Keratinocyte (primary cell): ENCODE measurements at regions not wholly inside any gene's neighbourhood (a gene's known extent, or its start where the extent isn't known, plus 50 kb on each side); places are given as distances from the start of the nearest gene placed in this dataset.

Source experiments
- DNase-seq: peaks from one replicate; pipeline ENCODE4 v3.0.0-alpha.2; 2011; ENCODE audit warnings: low read depth, missing footprints, low spot score
- FAIRE-seq: peaks from 2 replicates; lab custom pipeline; 2011; peaks lifted over from hg19 to GRCh38; lab: Jason Lieb, UNC
- H2AFZ ChIP-seq: 2 replicates; pipeline ENCODE4 v1.6.0; 2012; ENCODE audit warnings: low read length, control low read depth, inconsistent platforms; ENCODE audit not compliant: control insufficient read depth
- H3K27ac ChIP-seq: 2 replicates; pipeline ENCODE4 v1.5.1; 2011; ENCODE audit warnings: low read length; ENCODE audit not compliant: control insufficient read depth, insufficient read depth
- H3K27me3 ChIP-seq: 3 replicates; pipeline ENCODE4 v1.6.0; 2011; ENCODE audit warnings: low read length; ENCODE audit not compliant: control insufficient read depth, insufficient read depth; ENCODE audit errors: extremely low read depth
- H3K36me3 ChIP-seq, 2 experiments: 2 replicates in 1 of 2; 3 replicates in 1 of 2; pipeline ENCODE4 v1.5.1; 2011; ENCODE audit warnings: low read length in 2 of 2, mild to moderate bottlenecking in 1 of 2; ENCODE audit not compliant: control insufficient read depth in 2 of 2, insufficient read depth in 2 of 2; ENCODE audit errors: extremely low read depth in 1 of 2
- H3K4me1 ChIP-seq: 3 replicates; pipeline ENCODE4 v1.5.1; 2011; ENCODE audit warnings: low read length; ENCODE audit not compliant: control insufficient read depth, insufficient read depth; ENCODE audit errors: extremely low read depth
- H3K4me2 ChIP-seq: 3 replicates; pipeline ENCODE4 v1.6.0; 2011; ENCODE audit warnings: low read depth, low read length; ENCODE audit not compliant: control insufficient read depth, insufficient read depth; ENCODE audit errors: extremely low read depth
- H3K4me3 ChIP-seq, 3 experiments: fragments of 200-600 bp in 1 of 3; sonication (generic) in 1 of 3; 2 replicates in 2 of 3; 3 replicates in 1 of 3; pipeline ENCODE4 v1.5.1; 2011 to 2016; ENCODE audit warnings: low read length in 3 of 3, mild to moderate bottlenecking in 3 of 3, control low read depth in 2 of 3, inconsistent platforms in 1 of 3, low read depth in 1 of 3, mixed read lengths in 1 of 3, mixed run types in 1 of 3, moderate library complexity in 1 of 3; ENCODE audit not compliant: control insufficient read depth in 2 of 3, insufficient read depth in 2 of 3; ENCODE audit errors: extremely low read depth in 1 of 3
- H3K79me2 ChIP-seq: 2 replicates; pipeline ENCODE4 v1.6.0; 2012; ENCODE audit warnings: low read length; ENCODE audit not compliant: control insufficient read depth, insufficient read depth
- H3K9ac ChIP-seq: 3 replicates; pipeline ENCODE4 v1.6.0; 2011; ENCODE audit warnings: low read length; ENCODE audit not compliant: control insufficient read depth, insufficient read depth; ENCODE audit errors: extremely low read depth
- H3K9me1 ChIP-seq: 3 replicates; pipeline ENCODE4 v1.6.0; 2011; ENCODE audit warnings: low read length; ENCODE audit not compliant: control insufficient read depth, insufficient read depth; ENCODE audit errors: extremely low read depth
- H3K9me3 ChIP-seq: 2 replicates; pipeline ENCODE4 v1.5.1; 2012; ENCODE audit warnings: low read depth, low read length; ENCODE audit not compliant: control insufficient read depth
- H4K20me1 ChIP-seq: 3 replicates; pipeline ENCODE4 v1.6.0; 2011; ENCODE audit warnings: low read length; ENCODE audit not compliant: control insufficient read depth, insufficient read depth; ENCODE audit errors: extremely low read depth
- EZH2 ChIP-seq: IDR thresholded peaks from one replicate; pipeline ENCODE4 v1.6.1; 2012; ENCODE audit warnings: inconsistent platforms, mild to moderate bottlenecking, low read length, moderate library complexity
- dilution Hi-C: fragments of 300-500 bp; cut with MboI; formaldehyde crosslinking; loops from one replicate; pipeline ENCODE4 v1.7.0; 2020; ENCODE audit warnings: low sequenced_read_pairs; ENCODE audit not compliant: extremely low pct_ligation_motif_present
- TF ChIP-seq, protein P1 (sequence below), 3 experiments: IDR thresholded peaks in 1 of 3; conservative IDR thresholded peaks in 1 of 3; optimal IDR thresholded peaks in 1 of 3; 2 replicates in 2 of 3; 3 replicates in 1 of 3; pipeline versions ENCODE3 to v1.5.1; 2011; ENCODE audit warnings: low read length in 3 of 3, mild to moderate bottlenecking in 3 of 3, moderate library complexity in 2 of 3, control low read depth in 1 of 3, inconsistent platforms in 1 of 3; ENCODE audit not compliant: insufficient read depth in 2 of 3; ENCODE audit errors: extremely low read depth in 1 of 3

DNA sequence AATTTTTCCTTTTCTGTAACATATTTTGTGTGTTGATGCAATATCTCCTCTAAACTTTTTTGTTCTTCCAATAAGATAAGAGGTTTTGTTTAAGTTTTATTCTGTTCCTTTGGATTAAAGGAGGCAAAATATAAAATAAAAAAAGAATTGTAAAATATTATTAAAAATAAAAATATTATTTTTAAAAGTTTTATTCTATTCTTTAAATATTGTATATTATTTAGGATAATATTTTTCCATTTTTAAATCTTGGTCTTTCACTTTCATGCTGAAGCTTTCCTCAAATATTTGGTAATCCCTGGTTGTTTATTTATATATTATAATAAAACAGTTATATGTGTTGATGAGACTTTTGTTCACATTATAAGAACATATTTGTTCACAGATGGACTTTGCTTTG, 187.9 kb upstream of the PDE5A start:
- Histone ChIP-seq H3K4me1 (no peaks in the 10 kb centered on the region), H3K4me2 (no peak overlapping the region), H3K9ac (no peak overlapping the region), H4K20me1 (no peaks in the 10 kb centered on the region), H2AFZ (no peak overlapping the region), H3K9me1 (no peaks in the 10 kb centered on the region), H3K36me3 (no peaks in the 10 kb centered on the region), H3K27ac (no peak overlapping the region), H3K79me2 (no peaks in the 10 kb centered on the region), H3K4me3 (no peak overlapping the region), H3K9me3 (no peaks in the 10 kb centered on the region), H3K27me3 (no peaks in the 10 kb centered on the region)
- DNase-seq, result no peak
- dilution Hi-C loops, result no loop called here
- TF ChIP-seq, protein P1, sequence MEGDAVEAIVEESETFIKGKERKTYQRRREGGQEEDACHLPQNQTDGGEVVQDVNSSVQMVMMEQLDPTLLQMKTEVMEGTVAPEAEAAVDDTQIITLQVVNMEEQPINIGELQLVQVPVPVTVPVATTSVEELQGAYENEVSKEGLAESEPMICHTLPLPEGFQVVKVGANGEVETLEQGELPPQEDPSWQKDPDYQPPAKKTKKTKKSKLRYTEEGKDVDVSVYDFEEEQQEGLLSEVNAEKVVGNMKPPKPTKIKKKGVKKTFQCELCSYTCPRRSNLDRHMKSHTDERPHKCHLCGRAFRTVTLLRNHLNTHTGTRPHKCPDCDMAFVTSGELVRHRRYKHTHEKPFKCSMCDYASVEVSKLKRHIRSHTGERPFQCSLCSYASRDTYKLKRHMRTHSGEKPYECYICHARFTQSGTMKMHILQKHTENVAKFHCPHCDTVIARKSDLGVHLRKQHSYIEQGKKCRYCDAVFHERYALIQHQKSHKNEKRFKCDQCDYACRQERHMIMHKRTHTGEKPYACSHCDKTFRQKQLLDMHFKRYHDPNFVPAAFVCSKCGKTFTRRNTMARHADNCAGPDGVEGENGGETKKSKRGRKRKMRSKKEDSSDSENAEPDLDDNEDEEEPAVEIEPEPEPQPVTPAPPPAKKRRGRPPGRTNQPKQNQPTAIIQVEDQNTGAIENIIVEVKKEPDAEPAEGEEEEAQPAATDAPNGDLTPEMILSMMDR (optimal IDR thresholded peaks at IDR 0.05 in 1 of 3, IDR thresholded peaks at IDR 0.05 in 1 of 3, conservative IDR thresholded peaks at IDR 0.05 in 1 of 3; ENCODE audit: extremely low read depth in 1 of 3, insufficient read depth in 2 of 3, low read length in 3 of 3), result no peak
- no peak for TF ChIP-seq EZH2
- FAIRE-seq, result no peak

DNA sequence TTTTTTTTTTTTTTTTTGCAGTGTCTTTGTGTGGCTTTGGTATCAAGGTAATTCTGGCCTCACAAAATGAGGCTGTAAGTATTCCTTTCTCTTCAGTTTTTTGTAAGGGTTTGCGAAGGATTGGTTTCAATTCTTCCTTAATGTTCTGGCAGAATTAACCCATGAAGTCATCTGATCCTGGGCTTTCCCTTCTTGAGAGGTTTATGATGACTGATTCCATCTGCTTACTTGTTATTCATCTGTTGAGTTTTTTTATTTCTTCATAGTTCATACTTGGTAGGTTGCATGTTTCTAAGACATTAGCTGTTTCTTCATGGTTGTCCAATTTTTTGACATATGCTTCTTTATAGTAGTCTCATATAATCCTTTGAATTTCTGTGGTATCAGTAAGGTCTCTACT, 181.4 kb upstream of the PDE5A start:
- no peak for DNase-seq
- Histone ChIP-seq H3K79me2 (no peaks in the 10 kb centered on the region), H3K9me1 (no peaks in the 10 kb centered on the region), H3K4me1 (no peaks in the 10 kb centered on the region), H3K9ac (no peak overlapping the region), H3K4me2 (no peak overlapping the region), H3K27ac (no peak overlapping the region), H3K4me3 (no peak overlapping the region), H2AFZ (no peak overlapping the region), H3K36me3 (no peaks in the 10 kb centered on the region), H3K9me3 (no peaks in the 10 kb centered on the region), H3K27me3 (no peaks in the 10 kb centered on the region), H4K20me1 (no peaks in the 10 kb centered on the region)
- no peak for FAIRE-seq
- TF ChIP-seq, protein P1 (optimal IDR thresholded peaks at IDR 0.05 in 1 of 3, IDR thresholded peaks at IDR 0.05 in 1 of 3, conservative IDR thresholded peaks at IDR 0.05 in 1 of 3; ENCODE audit: extremely low read depth in 1 of 3, insufficient read depth in 2 of 3, low read length in 3 of 3), result no peak
- TF ChIP-seq EZH2, result no peak
- dilution Hi-C loops, result no loop called here
